PC-9 (cell line): ENCODE measurements at regions not wholly inside any gene's neighbourhood (a gene's known extent, or its start where the extent isn't known, plus 50 kb on each side); places are given as distances from the start of the nearest gene placed in this dataset.

Source experiments
- BruUV-seq: library from RNA; stranded (reverse); fragments of 400-500 nt; replicated peaks from 2 replicates; lab custom pipeline; 2021; lab: Mats Ljungman, UMichigan
- CTCF ChIA-PET: fragments of 300-600 bp; sonication (Branson Sonifier 250); formaldehyde crosslinking; loops from one replicate; lab custom pipeline; 2022; ENCODE audit warnings: antibody characterized with exemption; lab: Charles Lee
- POLR2A ChIA-PET: fragments of 300-600 bp; sonication (Branson Sonifier 250); formaldehyde crosslinking; loops from one replicate; lab custom pipeline; 2022; ENCODE audit warnings: antibody characterized with exemption; ENCODE audit not compliant: unreplicated experiment; lab: Charles Lee
- DNase-seq, 2 experiments: peaks; one replicate each; pipeline versions ENCODE4 v3.0.0 to v3.0.0-alpha.2; 2015 to 2022; ENCODE audit warnings: mixed read lengths in 1 of 2
- H2AFZ ChIP-seq: fragments of 200-600 bp; sonication (generic); 2 replicates; pipeline ENCODE4 v1.8.1; 2017; ENCODE audit warnings: antibody characterized with exemption
- H3F3A ChIP-seq: fragments of 200-600 bp; sonication (generic); 2 replicates; pipeline ENCODE4 v1.8.1; 2017; ENCODE audit warnings: antibody characterized with exemption, mild to moderate bottlenecking, low read depth; ENCODE audit not compliant: insufficient read depth
- H3K27ac ChIP-seq: fragments of 200-600 bp; sonication (generic); 2 replicates; pipeline ENCODE4 v1.6.1; 2016; ENCODE audit warnings: mixed run types
- H3K27me3 ChIP-seq: fragments of 200-600 bp; sonication (generic); 2 replicates; pipeline ENCODE4 v1.6.1; 2016; ENCODE audit warnings: low read depth, mixed run types; ENCODE audit not compliant: insufficient read depth
- H3K36me3 ChIP-seq: fragments of 200-600 bp; sonication (generic); 2 replicates; pipeline ENCODE4 v1.6.1; 2016; ENCODE audit warnings: low read depth, mixed run types
- H3K4me1 ChIP-seq: fragments of 200-600 bp; sonication (generic); replicated peaks from 2 replicates; pipeline ENCODE4 v1.6.1; 2016; ENCODE audit warnings: mixed run types; ENCODE audit not compliant: insufficient read depth
- H3K4me2 ChIP-seq: fragments of 200-600 bp; sonication (generic); 2 replicates; pipeline ENCODE4 v1.6.1; 2017; ENCODE audit warnings: mixed run types
- H3K4me3 ChIP-seq: fragments of 200-600 bp; sonication (generic); 2 replicates; pipeline ENCODE4 v1.6.1; 2016; ENCODE audit warnings: mixed run types
- H3K79me2 ChIP-seq: fragments of 200-600 bp; sonication (generic); 2 replicates; pipeline ENCODE4 v1.6.1; 2017; ENCODE audit warnings: low read depth, mixed run types
- H3K9me2 ChIP-seq: fragments of 200-600 bp; sonication (generic); 2 replicates; pipeline ENCODE4 v1.8.1; 2017; ENCODE audit warnings: mild to moderate bottlenecking; ENCODE audit not compliant: insufficient read depth
- H3K9me3 ChIP-seq: fragments of 200-600 bp; sonication (generic); 2 replicates; pipeline ENCODE4 v1.8.1; 2016; ENCODE audit warnings: low read depth; ENCODE audit not compliant: insufficient read depth
- H4K20me1 ChIP-seq: fragments of 200-600 bp; sonication (generic); 2 replicates; pipeline ENCODE4 v1.8.1; 2017; ENCODE audit not compliant: insufficient read depth
- EZH2 ChIP-seq: fragments of 200-600 bp; sonication (generic); IDR thresholded peaks from 2 replicates; pipeline ENCODE4 v1.8.0; 2017; ENCODE audit warnings: antibody characterized with exemption, low read depth
- intact Hi-C: fragments of 100-400 bp; cut with micrococcal nuclease; formaldehyde crosslinking; loops from one replicate; pipeline ENCODE4 v1.10.0; 2022; ENCODE audit not compliant: unreplicated experiment
- TF ChIP-seq, protein P1 (sequence below): fragments of 200-600 bp; sonication (generic); conservative IDR thresholded peaks from 2 replicates; pipeline ENCODE4 v1.6.1; 2017; ENCODE audit warnings: mixed run types, antibody characterized with exemption, mild to moderate bottlenecking, moderate library complexity

DNA sequence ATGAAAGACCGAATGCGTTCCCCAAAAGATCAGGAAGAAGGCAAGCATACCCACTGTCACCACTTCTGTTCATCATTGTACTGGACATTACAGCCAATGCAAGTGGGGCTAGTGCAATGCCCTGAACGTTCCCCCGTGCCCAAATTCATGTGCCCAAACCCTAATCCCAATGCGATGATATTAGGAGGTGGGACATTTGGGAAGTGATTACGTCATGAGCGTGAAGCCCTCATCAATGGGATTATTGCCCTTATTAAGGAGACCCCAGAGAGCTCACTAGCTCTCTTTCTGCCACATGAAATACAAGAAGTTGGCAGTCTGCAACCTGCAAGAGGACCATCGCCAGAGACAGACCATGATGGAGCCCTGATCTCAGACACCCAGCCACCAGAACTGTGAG, 511.4 kb upstream of the TPK1 start:
- no peaks in the 10 kb centered on the region for H3K9me3 ChIP-seq
- TF ChIP-seq EZH2 = no peak
- TF ChIP-seq, protein P1, sequence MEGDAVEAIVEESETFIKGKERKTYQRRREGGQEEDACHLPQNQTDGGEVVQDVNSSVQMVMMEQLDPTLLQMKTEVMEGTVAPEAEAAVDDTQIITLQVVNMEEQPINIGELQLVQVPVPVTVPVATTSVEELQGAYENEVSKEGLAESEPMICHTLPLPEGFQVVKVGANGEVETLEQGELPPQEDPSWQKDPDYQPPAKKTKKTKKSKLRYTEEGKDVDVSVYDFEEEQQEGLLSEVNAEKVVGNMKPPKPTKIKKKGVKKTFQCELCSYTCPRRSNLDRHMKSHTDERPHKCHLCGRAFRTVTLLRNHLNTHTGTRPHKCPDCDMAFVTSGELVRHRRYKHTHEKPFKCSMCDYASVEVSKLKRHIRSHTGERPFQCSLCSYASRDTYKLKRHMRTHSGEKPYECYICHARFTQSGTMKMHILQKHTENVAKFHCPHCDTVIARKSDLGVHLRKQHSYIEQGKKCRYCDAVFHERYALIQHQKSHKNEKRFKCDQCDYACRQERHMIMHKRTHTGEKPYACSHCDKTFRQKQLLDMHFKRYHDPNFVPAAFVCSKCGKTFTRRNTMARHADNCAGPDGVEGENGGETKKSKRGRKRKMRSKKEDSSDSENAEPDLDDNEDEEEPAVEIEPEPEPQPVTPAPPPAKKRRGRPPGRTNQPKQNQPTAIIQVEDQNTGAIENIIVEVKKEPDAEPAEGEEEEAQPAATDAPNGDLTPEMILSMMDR = no peak
- no peak overlapping the region for H2AFZ ChIP-seq
- POLR2A ChIA-PET = no interaction called here
- no peaks in the 10 kb centered on the region for H3K79me2 ChIP-seq
- intact Hi-C loops = no loop called here
- H3K9me2 ChIP-seq = no peaks in the 10 kb centered on the region
- no peak for DNase-seq
- CTCF ChIA-PET = no interaction called here
- H3K27me3 ChIP-seq = no peaks in the 10 kb centered on the region
- no peaks in the 10 kb centered on the region for H3K36me3 ChIP-seq
- H4K20me1 ChIP-seq = 0 out of 2 replicates have a peak, but pooled peaks cover 3% of the 10 kb centered on the region
- no TSS peak for BruUV-seq
- H3K4me1 ChIP-seq = no peaks in the 10 kb centered on the region
- no peaks in the 10 kb centered on the region for H3F3A ChIP-seq
- H3K4me2 ChIP-seq = no peak overlapping the region
- H3K4me3 ChIP-seq = no peak overlapping the region
- H3K27ac ChIP-seq = no peak overlapping the region

DNA sequence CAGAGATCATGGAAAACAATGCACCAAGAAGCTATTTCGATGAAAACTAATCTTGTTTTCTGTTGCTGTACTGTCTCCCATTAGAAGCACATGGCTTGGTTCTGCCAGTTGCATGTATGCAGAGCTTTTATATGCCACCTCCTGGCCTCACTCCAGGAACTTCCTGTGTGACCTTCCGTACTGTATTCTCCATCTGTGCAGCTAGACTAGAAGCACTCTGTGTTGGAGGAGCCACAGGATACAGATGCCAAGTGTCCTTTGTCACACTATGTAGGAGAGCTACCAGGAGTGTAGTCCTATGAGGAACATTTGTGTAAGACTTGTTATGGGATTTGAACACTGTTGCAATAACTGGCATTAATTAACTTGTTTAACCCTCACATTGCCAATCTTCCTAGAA, 503.5 kb upstream of the TPK1 start:
- Histone ChIP-seq H3K9me3 (no peaks in the 10 kb centered on the region), H4K20me1 (no peaks in the 10 kb centered on the region), H3K4me2 (no peak overlapping the region), H3K36me3 (no peaks in the 10 kb centered on the region), H2AFZ (no peak overlapping the region), H3K4me1 (no peaks in the 10 kb centered on the region), H3K27ac (no peak overlapping the region), H3K27me3 (no peaks in the 10 kb centered on the region), H3F3A (no peaks in the 10 kb centered on the region), H3K9me2 (no peaks in the 10 kb centered on the region), H3K79me2 (no peaks in the 10 kb centered on the region), H3K4me3 (no peak overlapping the region)
- TF ChIP-seq, protein P1 = no peak
- TF ChIP-seq EZH2 = no peak
- intact Hi-C loops = no loop called here
- no peak for DNase-seq
- ChIA-PET POLR2A (no interaction called here), CTCF (no interaction called here)
- no TSS peak for BruUV-seq

DNA sequence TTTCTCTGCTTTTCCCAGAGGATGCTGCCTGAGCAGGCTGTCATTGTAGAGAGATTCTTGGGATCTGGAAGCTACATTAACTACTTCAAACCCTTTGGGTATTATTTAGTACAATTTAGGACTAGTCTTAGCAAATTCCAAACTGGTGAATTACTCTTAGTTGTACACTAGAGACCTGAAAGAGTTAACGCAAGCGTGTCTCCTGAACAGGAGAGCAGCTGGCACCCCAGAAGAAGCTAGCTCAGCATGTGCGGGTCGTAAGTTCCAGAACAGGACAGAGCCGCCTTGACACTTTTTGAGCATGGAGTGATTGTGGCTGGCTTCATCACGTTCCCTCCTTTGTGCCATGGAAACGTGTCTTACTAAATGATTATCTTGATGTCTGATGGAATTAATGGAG, 495.7 kb upstream of the TPK1 start:
- TF ChIP-seq, protein P1 = no peak
- H4K20me1 ChIP-seq = no peaks in the 10 kb centered on the region
- no peak overlapping the region for H3K4me2 ChIP-seq
- no peaks in the 10 kb centered on the region for H3F3A ChIP-seq
- ChIA-PET POLR2A (no interaction called here), CTCF (no interaction called here)
- no TSS peak for BruUV-seq
- H2AFZ ChIP-seq = no peak overlapping the region
- H3K9me2 ChIP-seq = no peaks in the 10 kb centered on the region; the same call in 1 of the 2 replicates
- no peaks in the 10 kb centered on the region for H3K27me3 ChIP-seq
- no peaks in the 10 kb centered on the region for H3K4me1 ChIP-seq
- no peaks in the 10 kb centered on the region for H3K36me3 ChIP-seq
- intact Hi-C loops = no loop called here
- no peaks in the 10 kb centered on the region for H3K79me2 ChIP-seq
- no peak overlapping the region for H3K27ac ChIP-seq
- H3K4me3 ChIP-seq = no peak overlapping the region
- no peak for DNase-seq
- no peaks in the 10 kb centered on the region for H3K9me3 ChIP-seq
